HG02970 (cell line): ENCODE measurements at regions not wholly inside any gene's neighbourhood (a gene's known extent, or its start where the extent isn't known, plus 50 kb on each side); places are given as distances from the start of the nearest gene placed in this dataset.
A peak's percentile ranks its signal among the peaks of the same experiment; 100 is the strongest.
"Not testable (repeated sequence)": the region's sequence is repeated elsewhere in the genome, so short reads cannot be mapped to it uniquely, and the experiment has no call there.

Experiments
- ATAC-seq: cut with Tn5 transposase; IDR thresholded peaks from one replicate; pipeline ENCODE4 v1.9.1; 2021; ENCODE audit warnings: mild to moderate bottlenecking, moderate library complexity, moderate number of reproducible peaks; ENCODE audit not compliant: unreplicated experiment, low FRiP score

DNA sequence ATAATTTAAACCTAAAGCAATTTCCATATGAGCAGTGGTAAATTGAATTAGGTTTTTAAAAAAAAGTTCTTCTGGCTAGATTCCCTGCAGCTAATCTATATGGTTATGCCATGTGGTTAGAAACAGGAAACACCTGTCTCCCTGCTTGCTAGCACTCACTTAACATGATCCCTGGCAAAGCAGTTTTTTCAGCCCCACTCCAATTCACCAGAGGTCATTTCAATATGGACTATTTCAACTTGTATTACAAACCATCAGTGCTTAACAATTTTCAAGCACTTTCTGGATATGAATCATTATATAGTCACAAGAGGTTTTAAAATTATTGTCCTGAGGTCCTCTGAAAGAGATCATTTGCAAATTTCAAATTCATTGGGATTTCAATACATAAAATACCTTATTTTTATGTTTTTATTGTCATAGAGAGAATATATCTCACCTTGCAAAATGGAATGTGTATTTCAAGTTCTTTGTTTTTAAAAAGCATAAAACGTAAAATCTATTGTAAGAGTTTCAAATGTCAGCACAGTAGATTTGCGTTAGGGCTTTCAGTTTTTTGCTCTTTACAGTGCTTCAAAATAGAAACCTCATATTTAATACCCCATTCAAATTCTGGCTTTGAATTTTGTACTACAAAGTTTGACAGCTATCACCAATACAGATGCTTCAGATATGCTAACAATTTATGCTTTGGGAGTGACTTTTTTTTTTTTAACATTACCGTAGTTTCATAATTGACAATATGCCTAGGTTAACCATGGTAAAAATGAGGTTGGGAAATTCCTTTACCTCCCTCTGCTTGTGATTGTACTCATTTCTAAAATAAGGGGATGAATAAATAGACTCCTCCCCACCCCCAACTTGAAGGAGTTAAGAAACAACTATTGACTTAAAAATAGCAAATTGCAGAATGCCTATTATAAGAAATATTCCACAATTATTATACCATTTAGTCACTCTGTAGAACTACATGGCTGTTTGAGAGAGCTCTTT is 117.5 kb upstream of the HGF start:
- no peak for ATAC-seq

DNA sequence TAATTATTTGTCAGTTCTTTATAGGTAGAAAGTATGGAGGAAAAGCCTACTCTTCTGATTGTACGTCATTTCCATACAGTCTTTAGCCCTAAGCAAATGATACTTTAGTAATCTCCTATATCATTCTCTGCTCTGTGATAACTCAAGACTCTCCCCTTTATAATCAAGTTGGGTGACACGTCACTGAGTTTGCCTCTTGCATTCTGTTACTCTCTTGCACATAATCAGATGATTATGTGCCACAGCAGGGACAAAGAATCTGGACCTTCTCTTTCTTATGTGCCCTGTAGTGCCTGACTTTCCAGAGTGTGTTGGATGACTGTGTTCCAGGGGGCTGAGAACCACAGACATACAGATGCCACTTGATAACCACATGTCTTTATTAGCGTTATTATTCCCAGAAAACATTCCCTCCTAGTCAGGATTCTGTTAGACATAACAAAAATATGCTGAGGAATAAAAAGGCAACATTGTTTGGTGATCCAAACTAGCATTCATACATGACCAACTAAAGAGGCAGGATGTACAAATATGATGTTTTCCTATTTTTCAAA is 116.4 kb upstream of the HGF start:
- ATAC-seq, result no peak

DNA sequence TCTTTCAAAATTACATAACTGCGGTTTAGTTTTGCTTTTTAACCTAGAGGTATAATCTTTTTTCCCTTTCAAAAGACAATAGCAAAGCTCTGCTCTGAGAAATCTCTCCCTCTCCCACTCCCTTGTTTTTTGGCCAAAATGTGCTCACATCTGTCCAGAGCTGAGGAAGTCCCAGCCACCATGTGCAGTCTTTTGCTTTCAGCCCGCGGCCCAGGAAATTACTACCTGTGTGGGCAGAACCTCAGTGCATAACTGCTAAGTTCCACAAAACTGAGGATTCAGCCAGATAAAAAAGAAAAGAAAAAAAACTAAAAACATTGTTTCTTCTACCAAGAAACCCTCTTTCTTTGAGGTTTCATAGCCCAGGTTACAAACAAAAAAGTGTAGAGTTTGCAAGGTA is 115.0 kb upstream of the HGF start:
- ATAC-seq, result no peak

DNA sequence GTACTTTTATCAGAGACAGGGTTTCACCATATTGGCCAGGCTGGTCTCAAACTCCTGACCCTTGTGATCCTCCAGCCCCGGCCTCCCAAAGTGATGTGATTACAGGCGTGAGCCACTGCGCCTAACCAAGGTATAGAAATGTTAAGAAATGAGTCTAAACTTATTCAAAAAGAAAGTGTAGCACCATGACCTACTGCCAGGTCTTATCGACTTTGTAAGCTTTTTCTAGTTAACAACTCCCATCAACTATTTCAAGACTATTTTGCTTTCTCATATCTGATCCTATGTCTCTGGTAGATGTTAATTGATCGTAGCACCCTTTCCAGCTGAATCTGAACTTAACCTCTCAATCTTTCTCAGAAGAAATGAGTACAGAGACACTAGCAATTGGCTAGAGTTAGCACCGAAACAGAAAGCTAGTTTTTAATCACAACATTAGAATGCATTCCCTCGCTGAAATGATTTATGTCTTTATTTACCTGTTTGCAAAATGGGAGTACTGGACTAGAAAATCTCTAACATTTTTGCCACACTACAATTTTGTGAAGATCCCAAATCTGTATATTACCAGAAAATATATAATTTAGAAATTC is 114.0 kb upstream of the HGF start:
- no peak for ATAC-seq

DNA sequence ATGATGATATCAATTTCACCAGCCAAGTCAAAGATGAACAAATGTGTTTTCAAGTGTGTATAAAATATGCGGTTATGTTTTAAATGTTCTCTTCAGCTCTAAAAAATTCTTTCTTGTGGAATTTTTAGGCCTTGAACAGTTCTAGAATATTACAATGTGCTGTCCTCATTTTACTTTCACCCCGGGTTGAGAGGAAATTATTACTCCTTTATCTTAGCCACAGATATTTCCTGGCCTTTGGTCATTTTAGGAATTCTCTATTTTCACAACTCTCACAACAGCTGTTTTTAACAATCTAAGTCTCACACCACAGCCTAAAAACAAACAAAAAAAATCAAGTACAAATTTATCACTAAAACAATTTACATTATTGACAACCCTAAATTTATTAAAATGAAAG is 112.2 kb upstream of the HGF start:
- no peak for ATAC-seq

DNA sequence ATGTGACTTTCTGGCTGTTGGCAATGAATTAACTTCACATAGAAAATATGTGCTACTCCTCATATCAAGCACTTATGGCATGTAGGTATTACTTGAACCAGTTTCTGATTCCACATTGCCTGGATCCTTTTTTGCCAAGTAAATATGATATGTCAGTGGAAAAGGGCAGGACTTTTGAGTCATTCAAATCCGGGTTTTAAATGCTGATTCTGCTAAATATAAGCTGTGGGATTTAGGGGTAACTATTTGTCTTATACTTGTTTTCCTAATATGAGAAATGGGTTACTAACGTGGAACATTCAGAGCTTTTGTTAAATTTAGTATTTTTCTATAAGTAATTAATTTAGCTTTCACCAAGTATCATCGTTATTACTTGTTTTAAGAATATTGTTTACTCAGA is 108.0 kb upstream of the HGF start:
- ATAC-seq, result no peak

DNA sequence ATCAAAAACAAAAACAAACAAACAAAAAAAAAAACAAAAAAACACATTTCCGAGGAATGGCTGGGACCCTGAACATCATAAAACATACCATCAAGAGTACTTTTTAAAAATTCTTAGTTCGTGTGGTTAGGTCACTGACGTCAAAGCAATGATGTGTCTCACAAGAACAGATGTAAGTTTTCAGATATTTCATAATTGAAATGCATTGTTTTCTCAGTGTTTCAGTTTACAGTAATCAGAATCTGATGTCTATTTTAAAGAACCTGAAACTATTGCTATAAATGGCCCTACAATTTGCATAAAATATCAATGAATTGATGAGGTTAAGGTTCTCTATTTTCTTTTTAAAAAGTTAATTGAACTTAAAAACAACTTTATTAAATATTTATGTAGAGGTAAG is 103.7 kb upstream of the HGF start:
- no peak for ATAC-seq

DNA sequence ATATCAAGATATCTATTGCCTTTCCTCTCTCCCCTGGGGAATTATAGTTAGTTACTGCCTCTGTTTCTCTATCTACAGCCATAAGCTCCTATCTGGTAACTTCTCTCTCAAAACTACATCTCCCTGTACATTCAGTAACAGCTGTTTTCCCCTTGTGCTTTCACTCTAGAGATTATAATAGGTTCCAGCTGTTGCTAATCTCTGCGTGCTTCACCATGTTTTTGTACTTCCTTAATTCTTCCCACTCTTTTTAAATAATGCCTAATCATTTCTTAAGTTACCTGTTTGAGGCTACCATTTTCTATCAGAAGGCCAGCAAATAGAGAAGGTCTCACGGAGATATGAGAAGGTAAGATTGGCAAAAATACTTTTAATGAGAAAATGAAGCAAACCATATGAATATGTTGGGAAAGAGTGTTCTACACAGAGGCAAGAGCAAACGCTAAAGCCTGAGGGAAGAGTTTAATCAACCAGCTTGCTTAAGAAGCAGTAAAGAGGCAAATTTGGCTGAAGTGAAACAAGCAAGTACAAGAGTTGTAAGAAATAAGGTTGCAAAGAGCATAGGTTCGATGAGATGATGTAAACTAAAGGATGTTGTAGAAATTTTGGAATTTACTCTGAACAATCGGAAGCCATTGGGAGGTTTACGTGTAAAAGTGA is 101.9 kb upstream of the HGF start:
- no peak for ATAC-seq

DNA sequence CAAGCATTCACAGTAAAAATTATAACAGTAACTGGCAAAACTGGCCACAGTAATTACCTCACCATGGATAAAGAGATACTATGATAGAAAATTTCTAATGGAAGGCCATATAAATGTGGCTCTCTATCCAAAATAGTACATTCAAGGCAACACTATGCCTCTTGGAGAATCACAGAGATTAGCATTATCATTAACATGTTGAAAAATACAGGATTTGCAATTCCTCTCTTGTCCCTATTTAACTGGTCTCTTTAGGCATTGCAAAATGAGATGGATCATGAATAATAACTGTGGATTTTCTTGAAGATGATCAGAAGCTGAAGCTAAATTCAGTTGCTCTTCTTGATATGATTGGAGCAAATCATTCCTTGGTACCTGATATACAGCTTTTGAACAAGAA is 100.8 kb upstream of the HGF start:
- ATAC-seq, result no peak

DNA sequence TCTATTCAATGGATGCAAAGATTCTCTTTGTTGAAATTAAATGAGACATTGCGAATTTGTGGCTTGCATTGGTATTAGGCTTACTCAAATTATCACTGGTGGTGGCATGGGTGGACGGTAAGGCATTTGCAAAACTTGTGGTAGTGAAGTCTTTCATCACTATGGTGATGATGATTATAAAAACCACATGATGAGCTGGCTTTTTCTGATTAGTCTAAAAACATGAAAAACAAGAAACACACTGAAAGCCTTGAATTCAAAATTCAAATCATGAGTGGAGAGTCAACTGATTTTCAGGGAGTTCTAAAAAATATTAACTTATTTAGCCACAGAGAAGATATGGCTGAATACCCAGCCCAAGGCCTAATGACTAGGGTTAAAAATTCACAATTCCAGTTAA is 99.8 kb upstream of the HGF start:
- ATAC-seq, result no peak

DNA sequence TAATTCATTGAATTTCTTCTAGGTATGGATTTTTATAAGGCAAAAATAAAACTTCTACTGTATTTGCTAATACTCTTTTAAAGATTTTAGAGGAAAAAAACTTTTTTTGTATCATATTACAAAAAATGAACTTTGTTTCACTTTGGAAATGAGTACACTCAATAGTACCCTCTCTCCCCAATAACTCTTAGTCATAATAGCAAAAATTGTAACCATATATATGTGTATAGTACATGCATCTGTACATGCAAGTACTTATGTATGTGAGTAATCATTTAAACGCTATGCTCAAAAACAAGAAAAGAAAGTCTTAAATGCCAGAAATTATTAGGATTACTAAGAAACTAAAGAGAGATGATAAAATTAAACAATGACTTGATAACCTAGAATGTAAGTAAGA is 95.9 kb upstream of the HGF start:
- no peak for ATAC-seq

DNA sequence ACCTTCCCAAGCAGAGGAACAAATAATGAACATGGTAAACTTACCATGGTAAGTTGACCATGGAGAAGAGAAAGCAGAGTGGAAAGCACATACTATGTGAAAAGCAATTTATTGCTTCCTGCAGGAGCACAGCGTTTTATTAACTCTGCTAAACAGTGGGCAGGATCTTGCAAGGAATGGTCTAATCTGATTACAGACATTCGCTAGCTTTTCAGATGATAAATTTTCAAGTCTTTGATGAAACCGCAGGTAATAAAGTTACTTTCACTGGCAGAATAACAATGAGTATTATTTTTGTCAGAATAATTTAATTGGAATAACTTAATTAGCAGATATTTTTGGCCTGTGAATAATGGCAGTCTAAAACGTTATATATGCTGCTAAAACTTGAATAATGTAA is 89.6 kb upstream of the HGF start:
- no peak for ATAC-seq

DNA sequence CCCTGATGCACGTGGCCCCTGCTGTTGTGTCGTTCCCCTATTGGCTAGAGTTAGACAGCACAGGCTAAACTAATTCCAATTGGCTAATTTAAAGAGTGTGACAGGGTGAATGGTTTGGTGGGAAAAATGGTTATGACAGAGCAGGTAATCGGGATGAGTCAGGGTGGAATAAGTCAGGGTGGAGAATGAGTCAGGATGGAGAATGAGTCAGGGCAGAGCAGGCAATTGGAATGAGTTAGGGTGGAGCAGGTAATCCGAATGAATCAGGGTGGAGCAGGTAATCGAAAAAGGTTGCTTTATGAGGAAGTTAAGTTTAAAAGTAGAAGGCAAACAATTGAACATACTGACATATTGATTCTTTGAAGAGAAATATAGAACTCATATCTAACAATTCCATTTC is 89.0 kb upstream of the HGF start:
- not testable (repeated sequence) for ATAC-seq

DNA sequence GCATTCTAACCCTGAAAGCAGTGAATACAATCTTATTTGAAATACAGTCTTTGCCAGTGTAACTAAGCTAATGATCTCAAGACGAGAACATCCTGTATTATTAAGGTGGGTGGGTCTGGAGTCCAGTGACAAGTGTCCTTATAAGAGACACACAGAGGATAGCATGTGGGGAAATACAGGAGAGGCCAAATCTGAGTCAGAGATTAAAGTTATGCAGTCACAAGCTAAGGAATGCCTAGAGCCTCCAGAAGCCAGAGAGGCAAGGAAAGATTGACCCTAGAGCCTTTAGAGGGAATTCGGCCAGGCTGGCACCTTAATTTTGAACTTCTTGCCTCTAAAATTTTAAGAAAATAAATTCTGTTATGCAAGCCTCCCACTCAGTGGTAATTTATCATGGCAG is 87.5 kb upstream of the HGF start:
- no peak for ATAC-seq

DNA sequence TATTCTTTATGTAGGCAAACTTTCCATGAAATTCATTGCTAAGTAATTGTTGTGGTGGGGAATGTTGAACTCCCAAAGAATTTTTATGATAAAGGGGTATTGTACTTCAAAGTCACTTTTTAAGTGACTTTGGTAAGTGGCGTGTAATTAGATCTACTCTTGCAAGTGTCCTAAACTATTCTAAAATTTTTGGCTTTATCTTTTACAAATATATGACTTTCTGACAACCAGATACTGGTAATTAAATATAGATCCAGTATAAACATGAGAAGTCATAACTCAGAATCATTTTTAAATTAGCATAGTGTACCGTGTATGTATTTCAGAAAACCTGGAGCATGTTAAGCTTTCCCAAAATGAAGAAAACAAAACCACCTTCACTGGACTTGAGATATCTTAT is 84.7 kb upstream of the HGF start:
- no peak for ATAC-seq

DNA sequence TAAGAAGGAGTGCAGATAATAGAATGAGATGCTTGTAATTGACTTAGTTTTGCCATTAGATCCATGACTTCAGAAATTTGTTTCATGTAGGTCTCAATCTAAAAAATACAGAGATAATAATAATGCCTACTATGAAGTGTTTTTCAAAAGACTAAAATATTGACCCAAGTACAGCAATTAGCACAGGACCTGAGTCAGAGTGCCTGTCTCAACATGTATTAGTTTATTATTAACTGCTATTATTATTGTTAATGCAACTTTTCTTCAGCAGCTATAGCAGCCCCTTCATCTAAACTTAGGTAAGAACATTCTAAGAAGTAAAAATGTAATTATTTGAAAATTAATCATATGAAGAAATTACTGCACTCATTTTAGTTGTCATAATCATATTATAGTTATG is 82.9 kb upstream of the HGF start:
- ATAC-seq, result no peak

DNA sequence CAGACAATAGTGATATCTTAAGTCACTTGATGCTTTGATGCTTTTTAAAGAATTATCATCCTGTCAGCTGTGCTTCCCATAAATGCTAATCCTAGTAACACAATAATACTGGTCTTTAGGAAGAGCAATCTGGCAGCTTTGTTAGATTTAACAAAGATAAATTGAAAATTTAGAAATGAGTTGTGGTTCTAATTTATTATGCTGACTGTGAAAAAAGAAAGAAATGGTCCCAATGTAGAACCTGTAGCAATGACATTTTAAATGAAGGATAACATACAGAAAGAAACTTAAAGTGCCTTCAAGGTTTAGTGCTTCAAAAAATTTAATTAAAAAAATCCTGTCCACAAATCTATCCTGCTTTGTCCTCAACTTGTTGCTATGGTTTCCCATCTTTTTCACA is 81.6 kb upstream of the HGF start:
- ATAC-seq, result no peak

DNA sequence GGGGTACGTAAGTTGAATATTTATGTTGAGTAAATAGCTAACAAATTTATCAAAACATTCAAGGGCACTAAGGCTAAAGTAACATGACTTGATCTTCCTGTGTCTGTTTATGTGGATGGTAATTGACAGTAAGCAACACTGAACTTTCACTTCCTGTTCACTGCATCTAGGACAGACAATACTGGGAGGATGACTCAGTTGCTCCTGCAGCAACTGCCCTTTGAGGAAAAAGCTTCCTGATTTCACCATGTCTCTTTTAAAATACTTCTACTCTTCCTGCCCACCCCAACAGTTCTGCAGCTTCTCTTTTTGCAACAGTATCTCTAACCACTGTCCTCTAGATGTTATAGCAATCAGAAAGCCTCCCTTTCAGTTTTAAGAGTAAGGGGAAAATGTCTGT is 76.6 kb upstream of the HGF start:
- peak; percentile 60 for ATAC-seq

DNA sequence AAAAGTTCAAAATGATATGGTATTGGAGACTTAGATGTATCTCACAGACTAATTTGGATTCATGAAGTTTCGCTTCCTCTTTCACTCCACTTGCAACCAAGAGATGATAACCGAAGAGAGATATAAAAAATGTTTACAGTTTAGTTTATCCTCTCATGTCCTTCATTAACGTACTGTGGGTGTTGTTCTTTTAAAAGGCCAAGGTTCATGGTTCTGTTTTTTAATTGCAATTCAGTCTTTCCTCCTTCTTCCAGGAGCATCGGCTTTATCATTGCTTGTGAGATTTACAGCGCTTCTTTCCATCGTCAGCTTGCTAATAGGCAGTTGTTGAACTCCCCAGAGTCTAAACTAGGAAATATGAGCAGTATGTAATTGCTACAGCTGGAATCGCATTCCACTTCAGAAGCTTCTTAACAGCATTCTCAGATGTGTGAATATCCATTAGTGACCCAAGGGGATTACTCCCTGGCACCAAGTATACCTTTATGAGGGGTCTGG is 75.9 kb upstream of the HGF start:
- ATAC-seq, result peak; percentile 71

DNA sequence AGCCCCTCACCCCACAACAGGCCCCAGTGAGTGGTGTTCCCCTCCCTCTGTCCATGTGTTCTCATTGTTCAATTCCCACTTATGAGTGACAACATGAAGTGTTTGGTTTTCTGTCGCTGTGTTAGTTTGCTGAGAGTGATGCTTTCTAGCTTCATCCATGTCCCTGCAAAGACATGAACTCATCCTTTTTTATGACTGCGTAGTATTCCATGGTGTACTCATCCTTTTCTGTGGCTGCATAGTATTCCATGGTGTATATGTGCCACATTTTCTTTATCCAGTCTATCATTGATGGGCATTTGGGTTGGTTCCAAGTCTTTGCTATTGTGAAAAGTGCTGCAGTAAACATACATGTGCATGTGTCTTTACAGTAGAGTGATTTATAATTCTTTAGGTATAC is 73.8 kb upstream of the HGF start:
- not testable (repeated sequence) for ATAC-seq

DNA sequence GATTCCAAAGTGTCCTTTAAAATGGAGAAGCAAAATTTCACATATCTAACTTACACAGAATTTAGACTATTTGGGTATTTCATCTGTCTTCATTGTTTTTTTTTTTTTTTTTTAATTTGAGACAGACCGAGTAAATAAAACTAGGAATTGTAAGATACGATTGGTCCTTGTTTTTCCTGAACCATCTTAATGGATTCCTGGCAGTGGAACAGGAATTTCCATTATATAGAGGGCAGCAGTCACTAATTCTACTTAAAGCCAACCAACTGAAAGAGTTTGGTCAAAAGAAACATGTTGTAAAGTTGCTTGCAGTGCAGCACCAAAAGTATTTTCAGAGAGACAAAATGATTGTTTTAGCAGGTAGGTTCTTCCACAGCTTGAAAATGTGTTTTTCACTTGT is 72.5 kb upstream of the HGF start:
- ATAC-seq, result no peak
